ENCODE measurements at regions not wholly inside any gene's neighbourhood (a gene's known extent, or its start where the extent isn't known, plus 50 kb on each side); places are given as distances from the start of the nearest gene placed in this dataset.
"Not testable (repeated sequence)": the region's sequence is repeated elsewhere in the genome, so short reads cannot be mapped to it uniquely, and the experiment has no call there.

- H3K27ac ChIP-seq (ENCODE audit: low read depth, low read length): no peak overlapping the region
- H3K9ac ChIP-seq (ENCODE audit: low read depth, low read length): no peak overlapping the region
- H3K27me3 ChIP-seq (ENCODE audit: insufficient read depth, low read length): no peaks in the 10 kb centered on the region
- H3K4me1 ChIP-seq (ENCODE audit: insufficient read depth, low read length): no peaks in the 10 kb centered on the region
- no peak overlapping the region for H3K4me3 ChIP-seq (ENCODE audit: low read length)
- peaks cover 8% of the 10 kb centered on the region; the same call in 1 of the 2 replicates for H3K9me3 ChIP-seq (ENCODE audit: insufficient read depth, low read depth, low read length)
- 99% methylated on average over 2 of the region's 2 CpGs for WGBS
- H3K36me3 ChIP-seq (ENCODE audit: insufficient read depth, low read length): no peaks in the 10 kb centered on the region
Observed at GRCh38 chr7:51602376-51602775, 285.8 kb upstream of the COBL start.

DNA sequence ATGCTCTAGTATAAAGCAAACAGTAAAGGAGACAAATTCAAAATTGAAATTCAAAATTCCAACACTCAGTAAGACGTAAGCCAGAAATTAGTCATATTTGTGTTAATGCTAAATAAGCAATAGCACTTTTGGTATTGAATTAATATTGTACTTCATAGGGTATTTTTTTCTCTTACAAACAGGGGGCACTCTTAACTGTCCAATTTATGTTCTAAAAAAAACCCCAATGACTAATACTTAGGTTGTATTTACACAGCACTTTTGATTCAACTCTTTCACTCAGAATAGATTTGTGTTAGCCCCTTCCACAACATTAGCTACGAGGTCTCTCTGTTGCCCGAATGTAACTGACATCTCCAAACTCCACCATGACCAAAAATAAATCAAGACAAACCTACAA lies 284.9 kb upstream of the COBL start:
- no peak overlapping the region for H3K9ac ChIP-seq (ENCODE audit: low read depth, low read length)
- no peaks in the 10 kb centered on the region for H3K36me3 ChIP-seq (ENCODE audit: insufficient read depth, low read length)
- no peaks in the 10 kb centered on the region for H3K27me3 ChIP-seq (ENCODE audit: insufficient read depth, low read length)
- H3K4me1 ChIP-seq (ENCODE audit: insufficient read depth, low read length): no peaks in the 10 kb centered on the region
- 92% methylated on average over 2 of the region's 3 CpGs for WGBS
- H3K27ac ChIP-seq (ENCODE audit: low read depth, low read length): no peak overlapping the region
- no peak overlapping the region for H3K4me3 ChIP-seq (ENCODE audit: low read length)
- H3K9me3 ChIP-seq (ENCODE audit: insufficient read depth, low read depth, low read length): peaks cover 8% of the 10 kb centered on the region; the same call in 1 of the 2 replicates

DNA sequence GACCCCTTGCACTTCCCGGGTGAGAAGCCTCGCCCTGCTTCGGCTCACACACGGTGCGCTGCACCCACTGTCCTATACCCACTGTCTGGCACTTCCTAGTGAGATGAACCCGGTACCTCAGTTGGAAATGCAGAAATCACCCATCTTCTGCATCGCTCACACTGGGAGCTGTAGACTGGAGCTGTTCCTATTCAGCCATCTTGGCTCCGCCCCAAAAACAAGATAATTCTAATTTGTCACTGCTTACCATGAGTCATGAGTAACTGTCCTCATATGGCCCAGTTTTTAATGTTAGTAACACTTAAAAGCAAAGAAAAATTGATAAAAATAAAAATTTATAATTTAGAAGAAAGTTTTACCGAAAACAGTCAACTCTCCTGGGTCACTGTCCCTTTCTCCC lies 283.3 kb upstream of the COBL start:
- not testable (repeated sequence) for H3K4me3 ChIP-seq (ENCODE audit: low read length); H3K36me3 ChIP-seq (ENCODE audit: insufficient read depth, low read length); H3K9me3 ChIP-seq (ENCODE audit: insufficient read depth, low read depth, low read length); H3K4me1 ChIP-seq (ENCODE audit: insufficient read depth, low read length); H3K27ac ChIP-seq (ENCODE audit: low read depth, low read length); H3K27me3 ChIP-seq (ENCODE audit: insufficient read depth, low read length); H3K9ac ChIP-seq (ENCODE audit: low read depth, low read length)
- WGBS: 98% methylated on average over 9 of the region's 9 CpGs

DNA sequence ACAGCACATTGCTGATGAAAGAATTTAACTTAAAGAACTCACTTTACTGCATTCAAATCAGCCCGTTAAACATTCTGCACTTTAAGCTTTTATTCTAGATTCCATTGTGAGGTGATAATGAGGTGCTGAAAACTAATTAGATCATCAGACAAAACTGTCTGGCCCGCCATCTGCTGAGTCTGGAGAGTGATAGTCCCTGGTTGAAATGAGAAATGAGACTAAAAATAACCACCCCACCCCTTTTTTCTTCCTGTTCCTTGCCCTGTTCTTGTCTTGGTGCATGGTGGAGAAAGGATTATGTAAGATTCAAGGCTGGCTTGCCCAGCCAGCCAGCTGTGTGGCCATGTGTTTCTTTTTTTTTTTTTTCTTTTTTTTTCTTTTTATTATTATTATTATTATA lies 277.0 kb upstream of the COBL start:
- Histone ChIP-seq H3K9me3 (ENCODE audit: insufficient read depth, low read depth, low read length) (no peaks in the 10 kb centered on the region), H3K27ac (ENCODE audit: low read depth, low read length) (no peak overlapping the region), H3K4me3 (ENCODE audit: low read length) (no peak overlapping the region), H3K36me3 (ENCODE audit: insufficient read depth, low read length) (no peaks in the 10 kb centered on the region), H3K4me1 (ENCODE audit: insufficient read depth, low read length) (peaks cover 15% of the 10 kb centered on the region; the same call in 1 of the 2 replicates), H3K27me3 (ENCODE audit: insufficient read depth, low read length) (no peaks in the 10 kb centered on the region), H3K9ac (ENCODE audit: low read depth, low read length) (no peak overlapping the region)
- 100% methylated on average over 1 of the region's 2 CpGs for WGBS

GRCh38 chr7:51592842-51593599 lies 276.4 kb upstream of the COBL start:
- no peak overlapping the region for H3K9ac ChIP-seq (ENCODE audit: low read depth, low read length)
- WGBS: 84% methylated on average over 9 of the region's 10 CpGs
- H3K27ac ChIP-seq (ENCODE audit: low read depth, low read length): no peak overlapping the region
- peaks cover 15% of the 10 kb centered on the region; the same call in 1 of the 2 replicates for H3K4me1 ChIP-seq (ENCODE audit: insufficient read depth, low read length)
- H3K27me3 ChIP-seq (ENCODE audit: insufficient read depth, low read length): no peaks in the 10 kb centered on the region
- H3K4me3 ChIP-seq (ENCODE audit: low read length): no peak overlapping the region
- H3K36me3 ChIP-seq (ENCODE audit: insufficient read depth, low read length): no peaks in the 10 kb centered on the region
- no peaks in the 10 kb centered on the region for H3K9me3 ChIP-seq (ENCODE audit: insufficient read depth, low read depth, low read length)

DNA sequence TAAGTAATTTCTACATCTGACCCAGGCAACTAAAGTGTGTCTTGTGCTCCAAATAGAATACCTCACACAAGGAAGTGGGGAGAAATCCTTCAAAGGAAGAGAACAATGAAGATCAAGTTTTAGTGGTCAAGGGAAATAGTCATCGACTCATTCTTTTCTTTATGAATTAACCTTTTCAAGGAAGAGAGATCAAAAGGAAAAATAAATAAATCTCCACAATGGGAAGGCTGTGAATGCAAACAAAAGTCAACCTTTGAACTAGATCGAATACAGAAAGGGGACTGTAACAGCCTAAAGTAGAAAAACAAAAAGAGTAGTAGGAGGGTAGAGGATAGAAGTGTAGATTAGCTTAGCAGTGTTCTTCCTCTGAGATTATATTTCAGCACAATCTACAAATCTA lies 274.6 kb upstream of the COBL start:
- peaks cover 15% of the 10 kb centered on the region; the same call in 1 of the 2 replicates for H3K4me1 ChIP-seq (ENCODE audit: insufficient read depth, low read length)
- peak overlapping the region; percentile 12; the same call in 1 of the 2 replicates for H3K4me3 ChIP-seq (ENCODE audit: low read length)
- H3K27me3 ChIP-seq (ENCODE audit: insufficient read depth, low read length): no peaks in the 10 kb centered on the region
- H3K27ac ChIP-seq (ENCODE audit: low read depth, low read length): peak overlapping the region; percentile 2; the same call in 1 of the 2 replicates
- H3K9ac ChIP-seq (ENCODE audit: low read depth, low read length): no peak overlapping the region
- WGBS: 13% methylated on average over 1 of the region's 2 CpGs
- no peaks in the 10 kb centered on the region for H3K9me3 ChIP-seq (ENCODE audit: insufficient read depth, low read depth, low read length)
- H3K36me3 ChIP-seq (ENCODE audit: insufficient read depth, low read length): no peaks in the 10 kb centered on the region

GRCh38 chr7:51590746-51591145 lies 274.1 kb upstream of the COBL start:
- 9% methylated on average over 4 of the region's 5 CpGs for WGBS
- Histone ChIP-seq H3K9me3 (ENCODE audit: insufficient read depth, low read depth, low read length) (no peaks in the 10 kb centered on the region), H3K27ac (ENCODE audit: low read depth, low read length) (peak overlapping the region; percentile 2; the same call in 1 of the 2 replicates)

GRCh38 chr7:51589111-51589510 lies 272.5 kb upstream of the COBL start:
- WGBS: 91% methylated on average over 2 of the region's 2 CpGs
- H3K27me3 ChIP-seq (ENCODE audit: insufficient read depth, low read length): no peaks in the 10 kb centered on the region
- no peaks in the 10 kb centered on the region for H3K36me3 ChIP-seq (ENCODE audit: insufficient read depth, low read length)
- H3K9me3 ChIP-seq (ENCODE audit: insufficient read depth, low read depth, low read length): no peaks in the 10 kb centered on the region
- no peak overlapping the region for H3K9ac ChIP-seq (ENCODE audit: low read depth, low read length)
- H3K4me3 ChIP-seq (ENCODE audit: low read length): no peak overlapping the region
- H3K27ac ChIP-seq (ENCODE audit: low read depth, low read length): no peak overlapping the region
- peaks cover 15% of the 10 kb centered on the region; the same call in 1 of the 2 replicates for H3K4me1 ChIP-seq (ENCODE audit: insufficient read depth, low read length)

More at GRCh38 chr7:51590746-51591145, 274.1 kb upstream of the COBL start:
- no peaks in the 10 kb centered on the region for H3K27me3 ChIP-seq (ENCODE audit: insufficient read depth, low read length)
- peak overlapping the region; percentile 12; the same call in 1 of the 2 replicates for H3K4me3 ChIP-seq (ENCODE audit: low read length)
- no peaks in the 10 kb centered on the region for H3K36me3 ChIP-seq (ENCODE audit: insufficient read depth, low read length)
- H3K9ac ChIP-seq (ENCODE audit: low read depth, low read length): no peak overlapping the region
- H3K4me1 ChIP-seq (ENCODE audit: insufficient read depth, low read length): peaks cover 15% of the 10 kb centered on the region; the same call in 1 of the 2 replicates

DNA sequence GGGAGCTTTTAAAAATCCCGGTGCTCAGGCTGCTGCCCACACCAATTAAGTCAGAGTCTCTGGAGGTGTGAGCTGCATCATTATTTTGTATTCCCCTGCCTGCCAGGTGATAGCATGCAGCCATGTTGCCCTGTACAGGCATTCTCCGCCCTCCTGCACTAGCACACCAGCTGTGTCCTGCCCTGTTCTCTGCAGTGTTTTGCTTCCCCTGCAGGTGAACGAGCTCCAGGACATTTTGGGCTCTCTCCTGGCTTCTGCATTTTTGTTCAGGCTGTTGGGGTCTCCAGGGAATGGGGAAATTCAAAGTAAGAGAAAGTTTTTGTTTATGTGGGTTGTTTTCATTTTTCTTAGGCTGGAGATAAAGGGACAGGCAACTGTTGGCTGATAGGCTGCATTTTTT lies 271.0 kb upstream of the COBL start:
- Histone ChIP-seq H3K36me3 (ENCODE audit: insufficient read depth, low read length) (no peaks in the 10 kb centered on the region), H3K9ac (ENCODE audit: low read depth, low read length) (no peak overlapping the region), H3K27ac (ENCODE audit: low read depth, low read length) (no peak overlapping the region), H3K4me1 (ENCODE audit: insufficient read depth, low read length) (peaks cover 15% of the 10 kb centered on the region; the same call in 1 of the 2 replicates), H3K4me3 (ENCODE audit: low read length) (no peak overlapping the region), H3K27me3 (ENCODE audit: insufficient read depth, low read length) (no peaks in the 10 kb centered on the region), H3K9me3 (ENCODE audit: insufficient read depth, low read depth, low read length) (no peaks in the 10 kb centered on the region)
- WGBS: 87% methylated on average over 3 of the region's 3 CpGs

DNA sequence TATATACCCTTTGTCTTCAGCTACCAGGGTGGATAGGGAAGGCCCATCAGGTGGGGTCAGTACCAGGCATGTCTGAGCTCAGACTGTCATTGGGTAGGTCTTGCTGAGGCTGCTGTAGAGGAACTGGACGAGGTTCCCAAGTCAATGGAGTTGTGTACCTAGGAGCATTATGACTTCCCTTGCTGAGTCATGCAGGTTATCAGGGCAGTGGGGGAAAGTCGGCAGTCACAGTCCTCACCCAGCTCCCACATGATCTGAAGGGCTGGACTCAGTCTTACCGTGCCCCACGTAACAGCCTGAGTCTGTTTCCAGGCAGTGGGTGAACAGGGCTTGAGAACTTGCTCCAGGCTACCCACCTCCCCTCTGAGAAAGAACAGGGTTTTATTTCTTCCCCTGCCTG lies 260.8 kb upstream of the COBL start:
- Histone ChIP-seq H3K27me3 (ENCODE audit: insufficient read depth, low read length) (no peaks in the 10 kb centered on the region), H3K27ac (ENCODE audit: low read depth, low read length) (no peak overlapping the region), H3K36me3 (ENCODE audit: insufficient read depth, low read length) (no peaks in the 10 kb centered on the region), H3K9ac (ENCODE audit: low read depth, low read length) (no peak overlapping the region), H3K9me3 (ENCODE audit: insufficient read depth, low read depth, low read length) (peaks cover 5% of the 10 kb centered on the region; the same call in 1 of the 2 replicates), H3K4me3 (ENCODE audit: low read length) (no peak overlapping the region), H3K4me1 (ENCODE audit: insufficient read depth, low read length) (no peaks in the 10 kb centered on the region)
- WGBS: 89% methylated on average over 4 of the region's 4 CpGs

GRCh38 chr7:51569581-51569980 lies 253.0 kb upstream of the COBL start:
- Histone ChIP-seq H3K36me3 (ENCODE audit: insufficient read depth, low read length) (no peaks in the 10 kb centered on the region), H3K9ac (ENCODE audit: low read depth, low read length) (no peak overlapping the region), H3K27me3 (ENCODE audit: insufficient read depth, low read length) (no peaks in the 10 kb centered on the region), H3K4me3 (ENCODE audit: low read length) (no peak overlapping the region), H3K4me1 (ENCODE audit: insufficient read depth, low read length) (no peaks in the 10 kb centered on the region), H3K27ac (ENCODE audit: low read depth, low read length) (no peak overlapping the region), H3K9me3 (ENCODE audit: insufficient read depth, low read depth, low read length) (no peaks in the 10 kb centered on the region)
- WGBS: 88% methylated on average over 2 of the region's 3 CpGs

Measured in HUES64 (cell line).